ELR (cell line): ENCODE measurements at regions not wholly inside any gene's neighbourhood (a gene's known extent, or its start where the extent isn't known, plus 50 kb on each side); places are given as distances from the start of the nearest gene placed in this dataset.

Source experiments
- DNase-seq: peaks from one replicate; pipeline ENCODE4 v3.0.0-alpha.2; 2015; ENCODE audit warnings: low read depth

DNA sequence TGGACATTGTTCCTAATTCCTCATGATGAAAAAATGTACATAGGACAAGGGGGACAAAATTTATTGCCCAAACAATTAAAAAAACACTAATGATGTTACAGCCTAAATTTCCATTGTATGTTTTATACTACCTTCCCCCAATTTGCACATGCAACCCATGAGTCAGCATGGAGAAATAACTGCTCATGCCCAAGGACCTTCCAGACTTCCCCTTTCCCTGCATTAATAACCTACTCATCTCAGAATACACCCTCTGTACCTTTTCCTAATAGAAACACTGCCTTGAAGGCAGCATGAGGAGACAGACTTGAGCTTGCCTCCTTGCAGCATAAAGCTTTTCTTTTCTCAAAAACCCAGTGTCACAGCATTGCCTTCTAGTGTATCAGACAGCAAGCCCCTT lies 2402.8 kb downstream of the TP53TG3F start:
- no peak for DNase-seq

DNA sequence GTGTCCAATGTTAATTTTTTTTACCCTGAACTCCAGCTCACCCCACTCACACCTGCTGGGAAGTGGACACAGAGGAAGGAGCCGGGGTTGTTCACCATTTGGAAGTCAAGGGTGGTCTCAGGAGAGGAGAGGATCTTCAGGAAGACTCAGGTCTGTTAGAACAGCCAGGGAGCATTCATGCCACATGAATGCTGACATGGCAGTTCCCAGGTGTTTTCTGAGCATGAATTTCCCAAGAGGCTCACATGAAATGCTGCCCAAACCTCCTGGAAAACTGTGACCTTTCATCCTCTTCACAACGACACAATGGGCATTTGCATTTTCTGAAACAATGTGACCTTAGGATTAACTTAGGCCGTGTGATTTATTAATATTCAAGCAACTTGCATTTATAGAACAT lies 2409.2 kb downstream of the TP53TG3F start:
- no peak for DNase-seq

DNA sequence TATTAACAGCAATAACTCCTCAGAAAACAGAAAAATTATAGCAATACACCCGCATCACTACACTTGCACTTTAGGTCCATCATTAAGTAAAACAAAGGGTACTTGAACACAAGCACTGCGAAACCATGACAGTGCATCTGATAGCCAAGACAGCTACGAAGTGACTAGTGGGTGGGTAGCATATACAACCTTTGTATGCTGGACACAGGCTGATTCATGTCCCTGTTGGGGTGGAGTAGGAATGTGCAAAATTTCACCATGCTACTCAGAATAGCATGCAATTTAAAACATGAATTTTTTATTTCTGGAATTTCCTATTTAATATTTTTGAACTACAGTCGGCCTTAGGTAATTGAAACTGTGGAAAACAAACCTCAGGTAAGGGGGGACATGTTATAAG lies 2414.1 kb downstream of the TP53TG3F start:
- DNase-seq = no peak

DNA sequence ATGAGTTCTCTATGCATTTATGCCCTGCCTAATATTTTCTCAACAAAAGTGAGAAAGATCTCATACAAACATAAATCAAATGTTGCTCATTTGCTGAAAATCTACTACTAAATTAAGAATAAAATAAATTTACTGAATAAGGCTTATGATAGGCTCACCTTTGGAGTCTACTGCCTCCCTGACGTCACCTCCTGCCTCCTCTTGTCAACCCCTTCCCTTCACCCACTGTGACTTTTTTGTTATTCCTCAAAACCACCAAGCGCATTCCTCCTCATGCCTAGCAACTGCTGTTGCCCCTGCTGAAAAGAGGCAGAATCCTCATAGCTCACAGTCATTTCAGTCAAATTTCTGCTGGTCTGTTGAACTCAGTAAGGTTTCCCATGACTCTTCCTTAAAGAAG lies 2422.2 kb downstream of the TP53TG3F start:
- DNase-seq = no peak

DNA sequence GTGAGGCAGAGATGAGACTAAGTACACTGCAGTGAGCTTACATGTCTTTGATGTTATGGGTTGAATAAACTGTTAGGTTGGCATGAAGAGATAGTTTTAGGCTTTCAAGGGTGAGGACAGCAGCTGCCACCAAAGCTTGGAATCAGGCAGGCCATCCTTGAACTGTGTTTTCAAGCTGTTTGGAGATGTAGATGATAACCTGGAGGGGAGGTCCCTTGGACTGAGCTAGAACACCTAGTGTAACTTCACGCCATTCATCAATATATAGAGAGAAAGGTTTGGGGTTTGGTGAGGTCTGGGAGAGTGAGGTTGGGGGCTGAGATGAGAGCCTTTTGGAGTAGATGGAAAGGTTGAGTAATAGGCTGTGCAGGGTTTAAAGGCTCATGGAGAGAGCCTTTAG lies 2447.0 kb downstream of the TP53TG3F start:
- no peak for DNase-seq

DNA sequence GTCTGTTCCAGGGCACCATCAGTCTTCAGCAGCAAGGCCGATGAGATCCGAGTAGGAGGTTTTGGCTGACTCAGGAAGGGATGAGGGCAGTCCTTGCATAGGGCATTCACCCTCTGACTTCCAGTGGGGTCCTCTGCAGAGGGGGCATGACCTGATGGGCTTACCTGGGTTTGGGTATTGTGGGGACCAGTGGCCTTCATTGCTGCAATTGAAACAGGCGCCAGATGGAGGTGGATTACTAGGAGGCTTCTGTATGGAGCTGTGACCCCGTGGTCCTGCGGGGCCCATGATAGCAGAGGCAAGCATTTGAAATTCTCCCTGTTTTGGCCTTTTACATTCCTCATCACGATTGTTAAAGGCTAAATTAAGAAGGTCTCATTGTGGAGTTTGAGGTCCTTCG lies 2448.7 kb downstream of the TP53TG3F start:
- no peak for DNase-seq

DNA sequence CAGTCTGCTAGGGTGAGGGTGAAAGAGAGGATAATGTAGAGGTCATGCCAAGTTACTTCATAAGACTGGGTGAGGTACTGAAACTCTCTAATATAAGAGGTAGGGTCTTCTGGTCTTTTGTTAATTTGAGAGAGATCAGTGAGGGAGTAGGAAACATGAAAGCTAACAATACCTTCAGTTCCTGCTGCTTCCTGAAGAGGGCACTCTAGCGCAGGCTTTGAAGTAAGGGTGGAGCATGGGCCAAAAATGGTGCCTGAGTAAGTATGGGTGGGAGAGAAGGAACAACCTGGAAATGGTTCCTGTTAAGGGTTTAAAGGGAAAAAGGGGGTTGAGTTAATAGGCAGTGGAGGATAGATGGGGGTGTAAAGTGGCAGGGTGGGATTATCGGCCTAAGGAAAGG lies 2449.5 kb downstream of the TP53TG3F start:
- DNase-seq = peak; percentile 0

DNA sequence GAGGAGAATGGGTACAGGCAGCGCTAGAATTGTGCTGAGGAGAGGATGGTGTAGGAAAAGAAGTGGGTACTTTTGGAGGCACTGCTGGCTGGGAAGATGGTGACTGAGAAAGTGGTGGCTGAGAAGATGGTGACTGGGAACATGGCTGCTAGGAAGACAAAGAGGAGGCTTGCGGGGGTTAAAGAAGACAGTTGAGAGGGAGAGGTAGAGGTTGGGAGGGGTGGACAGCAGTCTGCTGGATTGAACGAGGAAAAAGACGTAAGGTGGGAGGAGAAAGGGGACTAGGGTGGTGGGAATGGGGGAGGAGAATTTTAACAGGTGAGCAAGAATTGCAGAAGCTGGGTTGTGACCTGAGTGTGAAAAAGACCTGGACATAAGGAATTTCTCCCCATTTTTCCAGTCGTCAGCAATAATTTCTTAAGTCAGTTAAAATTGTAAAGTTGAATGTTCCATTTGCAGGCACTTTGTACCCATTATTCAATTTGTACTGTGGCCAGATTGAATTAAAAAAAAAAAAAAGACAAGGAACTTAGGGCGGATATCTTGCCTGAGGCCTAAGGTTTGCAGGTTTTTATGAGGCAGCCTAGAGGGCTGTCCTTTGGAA lies 2450.0 kb downstream of the TP53TG3F start:
- DNase-seq = no peak

DNA sequence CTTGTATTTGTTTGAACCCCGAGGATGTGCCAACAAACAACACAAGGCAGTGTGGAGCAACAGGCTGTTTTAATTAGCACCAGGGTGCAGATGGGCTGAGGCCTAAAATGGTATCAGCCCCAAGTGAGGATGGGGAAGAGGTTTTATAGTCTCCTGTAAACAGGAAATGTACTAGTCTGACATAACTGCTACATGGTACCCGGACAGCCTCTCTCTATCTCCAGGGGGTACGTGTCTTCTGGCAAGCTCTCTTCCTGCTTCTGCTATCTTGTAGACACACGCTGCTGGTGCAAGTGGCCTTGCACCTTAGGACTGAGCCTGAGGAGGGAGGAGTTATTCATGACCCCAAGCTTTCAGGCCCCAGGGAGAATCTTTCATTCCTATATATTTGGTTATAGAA lies 2451.0 kb downstream of the TP53TG3F start:
- DNase-seq = no peak

DNA sequence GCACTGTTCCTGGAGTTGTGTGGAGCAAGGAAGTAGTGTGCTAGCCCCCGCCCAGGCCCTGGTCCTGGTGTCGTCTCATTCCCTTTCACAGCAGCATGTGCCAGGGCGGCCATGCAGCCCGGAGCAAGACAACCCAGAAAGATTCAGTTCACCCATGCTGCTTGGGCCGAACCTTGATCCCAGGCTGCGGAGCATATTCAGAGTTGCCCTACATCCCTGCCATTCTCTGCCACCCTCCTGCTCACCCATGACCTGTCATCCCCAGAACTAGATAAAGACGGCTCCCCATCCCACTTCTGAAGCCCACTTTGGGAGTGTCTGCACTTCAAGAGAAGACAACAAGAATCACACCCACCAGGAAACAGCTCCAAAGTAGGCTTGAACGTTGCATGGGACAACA lies 2452.5 kb downstream of the TP53TG3F start:
- no peak for DNase-seq

DNA sequence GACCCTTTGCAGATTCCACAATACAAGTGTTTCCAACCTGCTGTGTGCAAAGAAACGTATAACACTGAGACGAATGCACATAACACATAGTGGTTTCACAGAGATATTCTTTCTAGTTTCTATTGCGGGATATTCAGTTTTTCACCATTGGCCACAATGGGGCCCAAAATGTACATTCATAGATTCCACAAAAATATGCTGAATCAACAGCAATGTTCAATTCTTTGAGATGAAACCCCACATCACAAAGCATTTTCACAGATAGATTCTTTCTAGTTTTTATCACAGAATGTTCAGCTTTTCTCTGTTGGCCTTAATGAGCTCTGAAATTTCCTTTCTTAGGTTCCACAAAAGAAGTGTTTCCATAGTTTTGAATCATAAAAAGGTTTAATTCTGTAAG lies 2472.3 kb downstream of the TP53TG3F start:
- no peak for DNase-seq
